EL (cell line): ENCODE measurements at regions not wholly inside any gene's neighbourhood (a gene's known extent, or its start where the extent isn't known, plus 50 kb on each side); places are given as distances from the start of the nearest gene placed in this dataset.
"Not testable (repeated sequence)": the region's sequence is repeated elsewhere in the genome, so short reads cannot be mapped to it uniquely, and the experiment has no call there.

Experiments
- DNase-seq: peaks from one replicate; pipeline ENCODE4 v3.0.0-alpha.2; 2016

- no peak for DNase-seq
Observed at GRCh38 chr16:60949800-60950199, 1086.4 kb downstream of the CDH8 start.

GRCh38 chr16:60945225-60945624 lies 1091.0 kb downstream of the CDH8 start:
- no peak for DNase-seq

DNA sequence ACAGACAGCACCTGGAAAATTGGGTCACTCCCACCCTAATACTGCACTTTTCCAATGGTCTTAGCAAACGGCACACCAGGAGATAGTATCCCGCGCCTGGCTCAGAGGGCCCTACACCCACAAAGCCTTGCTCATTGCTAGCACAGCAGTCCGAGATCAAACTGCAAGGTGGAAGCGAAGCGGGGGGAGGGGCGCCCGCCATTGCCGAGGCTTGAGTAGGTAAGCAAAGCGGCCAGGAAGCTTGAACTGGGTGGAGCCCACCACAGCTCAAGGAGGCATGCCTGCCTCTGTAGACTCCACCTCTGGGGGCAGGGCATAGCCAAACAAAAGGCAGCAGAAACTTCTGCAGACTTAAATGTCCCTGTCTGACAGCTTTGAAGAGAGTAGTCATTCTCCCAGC lies 1100.0 kb downstream of the CDH8 start:
- not testable (repeated sequence) for DNase-seq

GRCh38 chr16:60932600-60932999 lies 1103.6 kb downstream of the CDH8 start:
- no peak for DNase-seq

DNA sequence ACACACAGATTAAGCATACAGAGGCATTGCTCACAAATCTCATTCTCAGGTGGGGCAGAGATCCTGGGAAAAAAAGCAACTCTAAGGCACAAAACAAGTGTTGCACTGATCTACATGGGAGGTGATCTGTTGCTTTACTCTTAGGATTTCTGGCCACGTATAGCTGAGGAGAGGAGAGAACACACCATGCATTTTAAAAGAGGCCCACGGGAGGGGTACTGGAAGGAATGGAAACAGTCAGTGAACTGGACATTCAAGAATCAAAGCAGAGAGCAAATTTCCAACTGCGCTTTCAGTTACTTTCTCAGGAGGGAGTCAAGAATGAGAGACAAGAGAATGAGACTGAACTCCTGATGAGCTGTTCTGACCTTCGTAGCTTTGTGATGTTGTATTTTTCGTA lies 1105.9 kb downstream of the CDH8 start:
- DNase-seq: no peak

- no peak for DNase-seq
Observed at GRCh38 chr16:60922920-60923319, 1113.3 kb downstream of the CDH8 start.

GRCh38 chr16:60914334-60914733 lies 1121.9 kb downstream of the CDH8 start:
- no peak for DNase-seq

DNA sequence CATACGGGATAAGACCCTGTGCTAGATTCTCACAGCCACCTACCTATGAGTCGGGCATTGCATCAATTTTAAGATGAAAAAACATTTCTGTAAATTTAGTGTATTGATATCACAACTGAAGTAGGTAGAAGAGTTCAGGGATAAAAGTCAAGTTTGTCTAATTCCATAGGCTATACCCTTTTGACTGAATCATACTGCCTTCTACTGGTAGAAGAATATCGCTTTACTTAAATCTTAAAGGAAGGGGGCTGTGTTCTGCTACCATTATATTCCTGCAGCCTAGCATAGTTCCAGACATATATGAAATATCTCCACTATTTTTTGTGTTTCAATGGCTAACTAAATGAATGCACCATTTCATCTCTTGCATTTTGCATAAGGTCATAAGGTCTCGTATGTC lies 1128.6 kb downstream of the CDH8 start:
- no peak for DNase-seq

GRCh38 chr16:60905811-60906210 lies 1130.4 kb downstream of the CDH8 start:
- no peak for DNase-seq

GRCh38 chr16:60902114-60902513 lies 1134.1 kb downstream of the CDH8 start:
- DNase-seq: no peak

DNA sequence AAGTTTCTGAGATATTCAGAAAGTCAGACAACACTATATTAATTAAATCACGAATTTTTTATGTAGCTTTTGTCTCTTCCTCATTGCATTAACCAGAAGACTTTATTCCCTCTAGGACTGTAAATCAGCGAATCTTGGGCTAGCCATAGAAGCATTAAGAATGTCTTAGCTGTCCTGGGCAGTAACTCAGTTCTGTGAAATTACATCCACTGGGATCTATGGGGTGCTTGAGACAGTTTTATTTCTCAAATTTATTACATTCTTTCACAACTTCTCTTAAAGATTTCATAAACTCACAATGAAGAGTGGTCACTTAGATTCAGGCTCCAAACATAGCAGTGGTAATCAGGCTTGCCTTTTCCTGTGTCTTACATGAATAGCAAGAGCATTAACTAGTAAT lies 1153.4 kb downstream of the CDH8 start:
- DNase-seq: no peak

- DNase-seq: no peak
Observed at GRCh38 chr16:60852635-60853034, 1183.6 kb downstream of the CDH8 start.

- DNase-seq: no peak
Observed at GRCh38 chr16:60821661-60822060, 1214.6 kb downstream of the CDH8 start.

DNA sequence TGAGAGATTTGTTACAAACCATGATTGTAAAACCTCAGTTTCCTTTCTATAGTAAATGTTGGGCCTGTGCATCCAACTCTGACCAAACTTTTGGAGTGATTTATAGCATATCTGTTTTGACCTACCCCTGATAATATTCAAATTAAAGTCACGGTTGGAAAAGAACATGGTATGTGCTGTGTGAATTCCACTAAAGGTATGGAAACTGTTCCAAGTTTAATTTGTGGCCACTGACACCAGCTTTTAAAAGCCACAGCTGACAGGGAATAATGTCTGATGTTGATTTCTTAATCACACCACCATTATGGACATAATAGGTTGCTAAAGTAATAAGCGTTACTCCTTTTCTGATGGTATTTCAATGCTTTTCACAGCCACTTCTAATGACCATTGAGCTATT lies 1215.9 kb downstream of the CDH8 start:
- no peak for DNase-seq

GRCh38 chr16:60818465-60818864 lies 1217.8 kb downstream of the CDH8 start:
- DNase-seq: no peak

GRCh38 chr16:60816461-60816860 lies 1219.8 kb downstream of the CDH8 start:
- DNase-seq: no peak

GRCh38 chr16:60815865-60816264 lies 1220.4 kb downstream of the CDH8 start:
- DNase-seq: no peak

- DNase-seq: no peak
Observed at GRCh38 chr16:60815033-60815432, 1221.2 kb downstream of the CDH8 start.

DNA sequence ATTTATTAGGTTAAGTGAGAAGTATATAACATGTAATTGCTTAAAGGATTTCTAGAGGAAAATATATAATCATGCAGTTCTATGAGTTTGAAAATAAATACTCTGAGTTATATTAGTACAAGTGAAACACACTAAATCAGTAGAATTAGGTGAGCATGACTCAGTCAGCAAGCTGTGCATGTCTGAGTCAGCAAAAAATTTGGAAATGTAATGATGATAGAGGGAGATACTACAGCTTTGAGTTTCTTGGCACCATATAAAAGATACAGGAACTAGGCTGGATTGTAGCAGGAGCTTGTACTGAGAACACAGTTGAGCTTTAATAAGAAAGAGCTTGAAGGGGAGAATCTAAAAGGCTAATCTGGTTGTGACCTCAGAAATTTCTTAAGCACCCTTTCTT lies 1224.6 kb downstream of the CDH8 start:
- no peak for DNase-seq

DNA sequence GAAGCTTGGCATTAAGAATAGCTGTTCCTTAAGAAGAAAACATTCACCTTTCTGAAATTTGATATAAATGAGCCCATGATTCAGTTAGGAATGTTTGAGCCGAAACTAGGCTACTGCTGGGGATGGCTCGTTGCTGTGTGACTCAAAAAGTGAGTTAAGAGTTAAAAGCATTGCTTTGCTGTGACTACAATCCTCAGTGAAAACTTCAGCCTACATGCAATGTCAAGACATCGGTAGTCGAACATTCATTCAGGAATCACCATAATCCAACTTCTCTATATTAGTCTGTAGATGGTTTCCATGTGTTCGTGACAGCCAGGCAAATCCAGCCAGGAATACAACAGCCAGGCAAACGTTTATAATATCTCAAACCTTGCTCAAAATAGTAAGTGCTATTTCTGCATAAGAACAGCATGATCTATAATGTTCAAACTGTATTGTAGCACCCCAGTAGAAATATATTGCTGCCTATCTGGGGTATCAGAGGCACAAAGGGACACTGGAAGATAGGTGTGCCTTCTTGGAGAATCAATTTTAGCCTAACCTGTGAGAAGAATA lies 1225.1 kb downstream of the CDH8 start:
- no peak for DNase-seq

- DNase-seq: no peak
Observed at GRCh38 chr16:60810250-60810649, 1226.0 kb downstream of the CDH8 start.

DNA sequence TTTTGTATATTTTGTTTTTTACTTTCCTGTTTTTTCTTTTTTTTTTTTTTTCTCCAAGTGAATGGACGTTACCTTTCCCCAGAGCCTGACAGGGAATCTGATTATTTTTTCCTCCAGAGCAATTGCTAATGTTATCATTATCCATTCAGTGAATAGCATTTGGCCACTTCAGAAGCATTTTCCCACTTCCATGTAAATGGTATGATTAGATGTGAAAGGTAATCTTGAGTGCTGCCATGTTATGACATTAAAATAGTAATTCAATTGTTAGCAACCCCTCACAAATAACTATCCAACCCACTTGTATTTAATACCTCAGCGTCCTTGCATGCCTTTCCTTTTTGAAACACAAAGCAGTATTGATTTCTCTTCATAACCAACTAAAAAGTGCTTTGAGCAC lies 1243.8 kb downstream of the CDH8 start:
- no peak for DNase-seq

DNA sequence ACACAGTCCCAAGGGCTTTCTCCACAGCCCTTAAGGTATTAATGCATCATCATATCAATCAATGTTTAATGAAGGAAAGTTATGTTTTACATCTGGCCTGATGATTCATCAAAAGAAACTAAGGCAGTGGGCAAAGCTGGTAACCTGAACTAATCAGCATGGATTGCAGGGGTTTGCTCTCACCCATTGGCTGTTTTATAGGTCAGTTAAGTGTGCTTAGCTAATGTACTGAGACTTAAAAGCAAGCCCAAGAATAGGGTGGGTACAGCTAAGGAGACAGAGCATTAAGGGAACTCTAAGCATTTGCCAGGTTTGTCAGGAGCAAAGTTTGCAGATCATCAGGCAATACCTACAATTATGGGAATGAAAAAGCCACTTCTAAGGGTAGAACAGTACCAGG lies 1247.6 kb downstream of the CDH8 start:
- DNase-seq: no peak

- DNase-seq: no peak
Observed at GRCh38 chr16:60776281-60776680, 1260.0 kb downstream of the CDH8 start.

GRCh38 chr16:60771138-60771537 lies 1265.1 kb downstream of the CDH8 start:
- no peak for DNase-seq

GRCh38 chr16:60770384-60770783 lies 1265.9 kb downstream of the CDH8 start:
- not testable (repeated sequence) for DNase-seq
